GM12892 (cell line): ENCODE measurements at regions not wholly inside any gene's neighbourhood (a gene's known extent, or its start where the extent isn't known, plus 50 kb on each side); places are given as distances from the start of the nearest gene placed in this dataset.

Source experiments
- DNase-seq: peaks from one replicate; pipeline ENCODE4 v3.0.0; 2011; ENCODE audit not compliant: insufficient read length
- FAIRE-seq: peaks from 2 replicates; lab custom pipeline; 2011; peaks lifted over from hg19 to GRCh38; lab: Jason Lieb, UNC
- POLR2A ChIP-seq: IDR thresholded peaks from 2 replicates; pipeline ENCODE4 v1.6.1; 2011; ENCODE audit warnings: low read depth, low read length, control low read depth
- POLR2AphosphoS5 ChIP-seq: IDR thresholded peaks from 2 replicates; pipeline ENCODE4 v1.6.1; 2011; ENCODE audit warnings: low read depth, low read length, control low read depth
- TAF1 ChIP-seq: IDR thresholded peaks from 2 replicates; pipeline ENCODE4 v1.6.1; 2011; ENCODE audit warnings: low read depth, mild to moderate bottlenecking, control low read depth, low read length, borderline replicate concordance

- FAIRE-seq (no peak), DNase-seq (no peak)
- no peak for TF ChIP-seq POLR2AphosphoS5
- no peak for TF ChIP-seq TAF1
- TF ChIP-seq POLR2A, result no peak
Observed at GRCh38 chr10:133035952-133036351, 51.8 kb upstream of the ADGRA1 start.

DNA sequence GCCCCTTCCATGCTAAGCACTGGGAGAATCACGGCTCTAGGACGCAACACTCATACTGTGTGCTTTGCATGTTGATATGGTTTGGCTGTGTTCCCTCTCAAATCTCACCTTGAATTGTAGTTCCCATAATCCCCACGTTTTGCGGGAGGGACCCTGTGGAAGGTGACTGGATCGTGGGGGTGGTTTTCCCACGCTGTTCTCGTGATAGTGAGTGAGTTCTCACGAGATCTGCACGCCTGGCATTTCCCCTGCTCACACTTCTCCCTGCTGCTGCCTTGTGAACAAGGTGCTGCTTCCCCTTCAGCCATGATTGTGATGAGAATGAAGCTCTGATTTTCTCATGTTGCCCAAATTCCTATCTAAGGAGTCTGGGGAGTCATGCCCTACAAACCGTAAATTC, 53.0 kb upstream of the ADGRA1 start:
- FAIRE-seq, result no peak
- DNase-seq, result no peak
- TF ChIP-seq POLR2AphosphoS5 (no peak), TAF1 (no peak), POLR2A (no peak)

- TF ChIP-seq POLR2A (no peak), TAF1 (no peak), POLR2AphosphoS5 (no peak)
- DNase-seq, result no peak
- no peak for FAIRE-seq
Observed at GRCh38 chr10:133034092-133034491, 53.6 kb upstream of the ADGRA1 start.

GRCh38 chr10:133033742-133034048, 54.0 kb upstream of the ADGRA1 start:
- FAIRE-seq, result no peak
- no peak for DNase-seq
- TF ChIP-seq TAF1 (no peak), POLR2AphosphoS5 (no peak), POLR2A (no peak)

DNA sequence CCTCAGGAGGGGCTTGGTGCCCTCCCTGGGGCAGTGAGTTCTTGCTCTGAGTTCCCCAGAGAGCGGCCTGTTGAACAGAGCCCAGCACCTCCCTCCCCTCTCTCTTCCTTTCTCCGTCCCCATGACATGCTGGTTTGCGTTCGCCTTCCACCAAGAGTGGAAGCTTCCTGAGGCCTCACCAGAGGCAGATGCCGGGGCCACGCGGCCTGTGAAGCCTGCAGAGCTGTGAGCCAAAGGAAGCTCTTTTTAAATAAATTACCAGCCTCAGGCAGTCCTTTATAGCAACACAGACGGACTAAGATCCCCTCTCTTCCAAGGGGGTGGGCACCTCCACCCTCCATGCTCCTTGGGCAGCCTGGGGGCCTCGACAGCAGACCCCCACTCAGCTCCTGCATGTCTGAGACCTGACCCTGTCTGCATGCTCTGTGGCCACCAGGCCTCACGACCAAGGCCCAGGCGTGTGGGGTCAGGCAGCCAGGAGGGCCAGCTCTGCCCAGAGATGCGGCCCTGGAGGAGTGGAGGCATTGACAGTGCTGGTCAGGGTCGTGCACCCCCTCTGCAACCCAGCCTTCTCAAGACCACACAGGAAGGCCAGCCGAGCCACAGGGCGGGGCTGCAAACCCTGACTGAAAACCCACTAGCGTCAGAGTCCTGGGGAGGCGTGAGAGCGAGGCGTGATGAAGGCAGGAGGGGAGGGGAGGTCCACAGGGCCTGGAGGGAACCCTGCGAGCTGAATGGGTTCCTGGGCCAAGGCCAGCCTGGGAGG, 54.6 kb upstream of the ADGRA1 start:
- FAIRE-seq, result no peak
- DNase-seq, result no peak
- no peak for TF ChIP-seq TAF1

- DNase-seq (no peak), FAIRE-seq (no peak)
- TF ChIP-seq TAF1 (no peak), POLR2A (no peak), POLR2AphosphoS5 (no peak)
Observed at GRCh38 chr10:133032231-133032630, 55.5 kb upstream of the ADGRA1 start.

GRCh38 chr10:133031541-133032125, 56.1 kb upstream of the ADGRA1 start:
- DNase-seq (no peak), FAIRE-seq (no peak)
- TF ChIP-seq POLR2AphosphoS5 (no peak), TAF1 (no peak), POLR2A (no peak)

- no peak for TF ChIP-seq POLR2AphosphoS5
- TF ChIP-seq TAF1, result no peak
- TF ChIP-seq POLR2A, result no peak
- FAIRE-seq, result no peak
- DNase-seq, result no peak
Observed at GRCh38 chr10:133030781-133031180, 56.9 kb upstream of the ADGRA1 start.

- FAIRE-seq (no peak), DNase-seq (no peak)
- TF ChIP-seq POLR2AphosphoS5, result no peak
- TF ChIP-seq TAF1, result no peak
- no peak for TF ChIP-seq POLR2A
Observed at GRCh38 chr10:133030126-133030525, 57.6 kb upstream of the ADGRA1 start.

- DNase-seq, result no peak
- TF ChIP-seq POLR2AphosphoS5 (no peak), POLR2A (no peak), TAF1 (no peak)
- no peak for FAIRE-seq
Observed at GRCh38 chr10:133028956-133029355, 58.8 kb upstream of the ADGRA1 start.

DNA sequence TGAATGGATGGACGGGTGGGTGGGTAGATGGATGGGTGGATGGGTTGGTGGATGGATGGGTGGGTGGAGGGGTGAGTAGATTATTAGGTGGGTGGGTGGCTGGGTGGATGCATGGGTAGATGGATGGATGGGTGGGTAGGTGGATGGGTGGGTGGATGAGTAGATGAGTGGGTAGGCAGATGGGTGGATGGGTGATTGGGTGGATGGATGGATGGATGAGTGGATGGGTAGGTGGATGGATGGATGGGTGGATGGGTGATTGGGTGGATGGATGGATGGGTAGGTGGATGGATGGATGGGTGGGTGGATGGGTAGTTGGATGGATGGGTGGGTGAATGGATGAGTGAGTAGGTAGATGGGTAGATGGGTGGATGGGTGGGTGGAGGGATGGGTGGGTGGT, 59.6 kb upstream of the ADGRA1 start:
- TF ChIP-seq POLR2AphosphoS5, result no peak
- no peak for TF ChIP-seq TAF1
- FAIRE-seq, result no peak
- DNase-seq, result no peak

DNA sequence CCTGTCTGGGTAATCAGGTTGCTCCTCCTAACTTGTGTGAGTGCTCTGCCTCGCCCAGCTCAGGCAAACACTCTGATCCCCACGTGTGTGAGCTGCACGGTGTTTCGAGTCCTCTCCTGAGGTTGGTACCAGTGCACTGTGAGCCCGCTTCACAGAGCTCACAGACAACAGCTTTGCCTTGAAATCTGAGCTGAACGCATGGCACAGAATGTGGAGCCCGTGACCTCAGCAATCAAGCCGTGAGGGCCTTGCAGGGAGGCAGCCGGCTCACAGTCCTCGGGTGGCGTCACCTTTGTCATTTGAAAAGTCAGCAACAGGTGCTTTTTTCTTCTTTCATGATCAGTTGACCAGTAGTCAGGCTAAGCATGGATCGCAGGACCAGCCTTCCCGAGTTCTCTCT, 60.2 kb upstream of the ADGRA1 start:
- DNase-seq, result no peak
- TF ChIP-seq POLR2AphosphoS5, result no peak
- TF ChIP-seq TAF1, result no peak
- TF ChIP-seq POLR2A, result no peak
- FAIRE-seq, result no peak
